COR-L47 (cell line): ENCODE measurements at regions not wholly inside any gene's neighbourhood (a gene's known extent, or its start where the extent isn't known, plus 50 kb on each side); places are given as distances from the start of the nearest gene placed in this dataset.
"Not testable (repeated sequence)": the region's sequence is repeated elsewhere in the genome, so short reads cannot be mapped to it uniquely, and the experiment has no call there.

Experiments used
- DNase-seq: peaks from one replicate; lab custom pipeline; 2025; lab: John Stamatoyannopoulos, UW

DNA sequence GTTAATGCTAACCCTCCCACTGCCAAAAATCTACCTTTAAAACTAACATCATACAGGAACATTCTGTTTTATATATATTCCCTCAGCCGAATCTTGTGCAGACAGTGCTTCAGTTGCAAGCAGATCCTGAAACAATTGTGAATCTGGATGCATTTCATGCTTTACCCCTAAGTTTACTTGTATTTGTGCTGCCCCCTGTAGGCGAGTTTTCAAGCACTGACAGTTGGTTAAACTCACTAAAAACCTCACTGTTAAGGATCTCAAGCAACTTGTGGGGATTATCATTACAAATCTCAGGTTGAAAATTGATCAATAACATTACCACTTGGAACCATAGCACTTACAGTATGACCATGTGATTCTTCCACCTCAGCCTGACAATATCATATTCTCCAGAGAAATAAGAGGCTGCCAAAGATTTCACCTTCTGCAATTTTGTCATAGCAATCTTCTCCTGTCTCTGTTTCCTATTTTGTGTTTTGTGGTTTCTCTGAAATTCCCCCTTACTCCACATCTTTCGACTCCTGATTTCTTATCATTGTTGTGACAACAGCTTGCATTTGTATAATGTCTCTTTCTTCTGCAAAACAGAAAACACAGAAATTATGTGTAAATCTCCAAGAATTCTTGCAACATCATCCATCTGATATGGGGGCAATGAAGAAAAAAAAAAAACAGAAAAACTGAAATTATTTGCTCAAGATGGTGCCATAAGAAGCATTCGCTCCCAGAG, 354.6 kb upstream of the SETBP1 start:
- peak; percentile 86 for DNase-seq

DNA sequence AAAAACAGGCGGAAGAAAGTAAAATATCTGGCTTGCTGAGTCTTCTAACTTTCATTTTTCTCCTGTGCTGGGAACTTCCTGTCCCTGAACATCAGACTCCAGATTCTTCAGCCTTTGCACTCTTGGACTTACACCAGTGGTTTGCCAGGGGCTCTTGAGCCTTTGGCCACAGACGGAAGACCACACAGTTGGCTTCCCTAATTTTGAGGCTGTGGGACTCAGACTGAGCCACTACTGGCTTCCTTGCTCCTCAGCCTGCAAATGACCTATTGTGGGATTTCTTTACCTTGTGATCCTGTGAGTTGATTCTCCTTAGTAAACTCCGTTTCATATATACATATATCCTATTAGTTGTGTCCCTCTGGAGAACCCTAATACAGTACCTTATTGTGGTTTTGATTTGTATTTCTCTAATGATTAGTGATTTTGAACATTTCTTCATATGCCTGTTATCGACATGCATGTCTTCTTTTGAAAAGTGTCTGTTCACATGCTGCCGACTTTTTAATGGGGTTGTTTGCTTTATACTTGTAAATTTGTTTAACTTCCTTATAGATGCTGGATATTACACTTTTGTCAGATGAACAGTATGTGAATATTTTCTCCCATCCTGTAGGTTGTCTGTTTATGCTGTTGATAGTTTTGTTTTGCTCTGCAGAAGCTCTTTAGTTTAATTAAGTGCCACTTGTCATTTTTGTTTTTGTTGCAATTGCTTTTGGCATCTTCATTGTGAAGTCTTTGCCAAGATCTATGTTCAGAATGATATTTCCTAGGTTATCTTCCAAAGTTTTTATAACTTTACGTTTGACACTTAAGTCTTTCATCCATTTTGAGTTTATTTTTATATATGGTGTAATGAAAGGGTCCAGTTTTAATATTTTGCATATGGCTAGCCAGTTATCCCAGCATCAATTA, 348.8 kb upstream of the SETBP1 start:
- DNase-seq, result no peak

DNA sequence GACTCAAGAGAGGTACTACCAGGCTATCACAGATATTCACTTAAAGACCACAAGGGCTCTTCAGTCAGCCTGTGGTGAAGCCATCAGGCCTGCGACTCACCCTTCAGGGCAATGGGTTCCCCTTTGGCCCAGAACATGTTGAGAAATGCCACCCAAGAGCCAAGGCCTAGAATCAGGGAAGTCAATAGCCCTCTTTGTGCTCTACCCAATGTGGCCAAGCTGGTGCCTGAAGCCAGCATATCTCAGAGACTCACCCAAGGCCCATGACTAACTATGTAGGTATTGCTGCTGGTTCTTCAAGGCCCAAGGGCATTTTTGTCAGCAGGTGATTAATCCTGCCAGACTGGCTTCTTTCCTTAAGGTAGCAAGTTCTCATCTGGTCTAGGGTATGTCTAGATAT, 338.9 kb upstream of the SETBP1 start:
- DNase-seq, result no peak

DNA sequence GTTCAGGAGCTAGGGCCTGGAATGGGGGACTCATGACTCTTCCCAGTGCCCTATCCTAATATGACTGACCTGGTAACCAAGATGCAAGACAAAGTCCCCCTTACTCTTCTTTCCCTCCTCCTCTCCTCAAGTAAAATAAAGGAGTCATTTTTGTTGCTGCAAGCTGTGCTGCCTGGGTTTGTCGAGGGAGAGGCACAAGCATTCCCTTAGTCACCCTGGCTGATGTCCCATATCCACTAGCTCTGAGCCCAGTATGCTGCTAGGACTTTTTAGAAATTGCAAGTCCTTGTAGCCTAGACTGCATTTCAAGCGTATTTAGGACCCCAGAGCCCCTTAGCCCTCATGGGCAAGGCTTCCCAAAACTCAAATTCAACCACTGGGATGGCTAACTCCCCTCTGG, 338.5 kb upstream of the SETBP1 start:
- DNase-seq, result no peak

DNA sequence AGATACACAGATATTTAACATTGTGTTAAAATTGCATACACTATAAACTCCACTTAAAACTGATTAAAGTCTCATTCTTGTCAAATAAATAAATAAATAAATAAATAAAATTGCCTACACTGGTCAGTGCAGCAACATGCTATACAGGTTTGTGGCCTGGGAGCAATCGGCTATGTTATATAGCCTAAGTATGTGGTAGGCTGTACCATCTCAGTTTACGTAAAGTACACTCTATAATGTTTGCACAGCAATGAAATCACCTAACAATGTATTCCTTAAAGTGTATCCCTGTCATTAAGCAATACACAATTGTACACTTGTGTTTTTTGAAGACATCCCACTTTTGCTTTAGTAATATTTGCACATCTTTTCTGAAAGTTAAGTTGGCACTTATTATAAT, 337.7 kb upstream of the SETBP1 start:
- no peak for DNase-seq

DNA sequence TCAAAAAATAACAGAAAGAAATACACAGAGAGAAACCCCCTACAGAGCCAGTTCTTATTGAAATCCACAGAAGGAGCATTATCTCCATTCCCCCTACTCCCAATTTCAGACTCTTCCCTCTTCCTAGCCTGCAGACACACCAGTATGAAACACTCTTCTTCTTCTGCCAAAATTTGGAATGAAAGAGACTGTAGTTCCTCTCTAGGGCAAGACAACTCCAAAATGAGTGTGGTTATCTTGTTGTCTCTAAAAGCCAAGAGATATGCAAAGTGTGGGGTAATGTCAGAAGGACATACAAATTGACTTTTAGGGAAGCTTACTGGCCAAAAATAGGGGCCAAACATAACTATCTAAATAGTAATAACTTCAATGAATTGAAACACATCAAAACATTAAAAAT, 337.1 kb upstream of the SETBP1 start:
- DNase-seq, result no peak

DNA sequence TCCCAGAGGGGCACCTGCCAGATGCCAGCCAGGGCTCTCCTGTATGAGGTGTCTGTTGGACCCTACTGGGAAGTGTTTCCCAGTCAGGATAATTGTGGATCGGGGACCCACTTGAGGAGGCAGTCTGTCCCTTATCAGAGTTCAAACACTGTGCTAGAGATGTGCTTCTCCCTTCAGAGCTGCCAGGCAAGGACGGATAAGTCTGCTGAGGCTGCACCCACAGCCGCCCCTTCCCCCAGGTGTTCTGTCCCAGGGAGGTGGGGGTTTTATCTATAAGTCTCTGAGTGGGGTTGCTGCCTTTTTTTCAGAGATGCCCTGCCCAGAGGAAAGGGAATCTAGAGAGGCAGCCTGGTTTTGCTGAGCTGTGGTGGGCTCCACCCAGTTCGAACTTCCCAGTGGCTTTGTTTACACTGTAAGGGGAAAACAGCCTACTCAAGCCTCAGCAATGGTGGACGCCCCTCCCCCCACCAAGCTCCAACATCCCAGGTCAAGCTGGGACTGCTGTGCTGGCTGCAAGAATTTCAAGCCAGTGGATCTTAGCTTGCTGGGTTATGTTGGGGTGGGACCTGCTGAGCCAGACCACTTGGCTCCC, 324.0 kb upstream of the SETBP1 start:
- no peak for DNase-seq

DNA sequence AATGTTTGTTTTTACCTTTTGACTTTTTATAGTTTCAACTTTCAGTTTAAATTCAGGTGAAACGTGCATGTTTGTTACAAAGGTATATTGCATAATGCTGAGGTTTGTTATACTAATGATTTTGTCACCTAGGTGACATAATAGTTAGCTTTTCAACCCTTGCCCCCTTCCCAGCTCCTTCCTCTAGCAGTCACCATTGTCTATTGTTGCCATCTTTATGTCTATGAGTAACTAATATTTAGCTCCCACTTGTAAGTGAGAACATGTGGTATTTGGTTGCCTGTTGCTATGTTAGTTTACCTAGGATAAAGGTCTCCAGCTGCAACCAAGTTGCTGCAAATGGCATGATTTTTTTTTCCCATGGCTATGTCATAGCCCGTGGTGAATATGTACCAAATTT, 322.3 kb upstream of the SETBP1 start:
- no peak for DNase-seq

DNA sequence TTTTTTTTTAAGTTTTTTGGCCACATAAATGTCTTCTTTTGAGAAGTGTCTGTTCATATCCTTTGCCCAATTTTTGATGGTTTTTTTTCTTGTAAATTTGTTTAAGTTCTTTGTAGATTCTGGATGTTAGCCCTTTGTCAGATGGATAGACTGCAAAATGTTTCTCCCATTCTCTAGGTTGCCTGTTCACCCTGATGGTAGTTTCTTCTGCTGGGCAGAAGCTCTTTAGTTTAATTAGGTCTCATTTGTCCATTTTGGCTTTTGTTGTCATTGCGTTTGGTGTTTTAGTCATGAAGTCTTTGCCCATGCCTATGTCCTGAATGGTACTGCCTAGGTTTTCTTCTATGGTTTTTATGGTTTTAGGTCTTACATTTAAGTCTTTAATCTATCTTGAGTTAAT, 320.9 kb upstream of the SETBP1 start:
- not testable (repeated sequence) for DNase-seq

DNA sequence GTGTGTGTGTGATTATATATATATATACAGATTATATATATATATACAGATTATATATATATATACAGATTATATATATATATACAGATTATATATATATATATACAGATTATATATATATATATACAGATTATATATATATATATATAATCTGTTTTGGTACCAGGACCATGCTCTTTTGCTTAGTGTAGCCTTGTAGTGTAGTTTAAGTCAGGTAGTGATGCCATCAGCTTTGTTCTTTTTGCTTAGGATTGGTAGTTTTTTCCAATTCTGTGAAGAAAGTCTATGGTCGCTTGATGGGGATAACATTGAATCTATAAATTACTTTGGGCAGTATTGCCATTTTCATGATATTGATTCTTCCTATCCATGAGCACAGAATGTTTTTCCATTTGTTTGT, 318.5 kb upstream of the SETBP1 start:
- not testable (repeated sequence) for DNase-seq

DNA sequence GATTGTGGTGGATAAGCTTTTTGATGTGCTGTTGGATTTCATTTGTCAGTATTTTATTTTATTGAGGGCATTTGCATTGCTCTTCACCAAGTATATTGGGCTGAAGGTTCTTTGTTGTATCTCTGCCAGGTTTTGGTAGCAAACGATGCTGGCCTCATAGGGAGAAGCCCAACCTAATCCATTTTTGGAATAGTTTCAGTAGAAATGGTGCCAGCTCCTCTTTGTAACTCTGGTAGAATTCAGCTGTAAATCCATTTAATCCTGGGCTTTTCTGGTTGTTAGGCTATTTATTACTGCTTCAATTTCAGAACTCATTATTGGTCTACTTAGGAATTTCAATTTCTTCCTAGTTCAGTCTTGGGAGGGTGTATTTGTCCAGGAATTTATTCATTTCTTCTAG, 309.8 kb upstream of the SETBP1 start:
- no peak for DNase-seq

DNA sequence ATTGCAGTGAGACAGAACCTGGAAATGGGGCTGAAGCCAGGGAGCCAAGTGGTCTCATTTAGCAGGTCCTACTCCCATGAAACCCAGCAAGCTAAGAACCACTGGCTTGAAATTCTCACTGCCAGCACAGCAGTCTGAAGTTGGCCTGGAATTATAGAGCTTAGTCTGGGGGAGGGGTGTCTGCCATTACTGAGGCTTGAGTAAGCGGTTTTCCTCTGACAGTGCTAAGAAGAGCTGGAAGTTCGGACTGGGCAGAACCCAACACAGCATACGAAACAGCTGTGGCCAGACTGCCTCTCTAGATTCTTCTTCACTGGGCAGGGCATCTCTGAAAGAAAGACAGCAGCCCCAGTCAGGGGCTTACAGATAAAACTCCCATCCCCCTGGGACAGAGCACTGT, 305.7 kb upstream of the SETBP1 start:
- no peak for DNase-seq

DNA sequence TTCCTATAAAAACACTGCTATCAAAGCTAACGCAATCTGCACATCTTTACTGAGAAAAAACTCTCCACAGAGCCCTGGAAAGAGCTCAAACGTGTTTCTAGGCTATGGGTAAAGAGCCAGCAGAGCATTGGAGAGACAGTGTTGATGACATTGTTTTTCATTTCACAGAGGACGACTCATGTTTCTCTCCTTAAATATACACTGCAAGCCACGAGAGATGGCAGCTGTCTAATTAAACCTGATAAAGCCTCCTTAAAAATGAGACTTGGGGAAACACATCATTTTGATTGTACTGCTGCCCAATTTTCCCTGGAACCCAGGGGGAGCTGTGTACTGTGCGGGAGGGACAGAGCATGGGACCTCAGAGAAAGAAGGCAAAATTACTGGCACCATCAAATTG, 294.3 kb upstream of the SETBP1 start:
- peak; percentile 25 for DNase-seq

DNA sequence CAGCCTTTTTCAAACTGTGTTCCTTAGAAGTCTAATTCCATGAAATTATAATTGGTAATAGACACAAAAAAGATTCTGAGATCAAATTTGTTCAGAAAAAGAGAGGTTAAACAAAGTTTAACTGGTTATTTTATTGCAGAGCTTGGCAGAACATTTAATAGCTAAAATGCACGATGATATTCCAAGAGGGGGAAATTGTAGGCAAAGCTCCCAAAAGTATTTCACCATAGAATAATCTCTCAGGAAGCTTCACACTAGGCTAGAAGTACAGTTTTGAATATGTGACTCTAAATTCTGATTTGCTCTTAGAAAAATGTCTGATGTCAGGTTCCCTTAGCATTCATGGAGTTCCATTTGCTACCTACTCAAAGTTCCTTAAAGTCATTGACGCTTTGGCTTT, 292.4 kb upstream of the SETBP1 start:
- no peak for DNase-seq

DNA sequence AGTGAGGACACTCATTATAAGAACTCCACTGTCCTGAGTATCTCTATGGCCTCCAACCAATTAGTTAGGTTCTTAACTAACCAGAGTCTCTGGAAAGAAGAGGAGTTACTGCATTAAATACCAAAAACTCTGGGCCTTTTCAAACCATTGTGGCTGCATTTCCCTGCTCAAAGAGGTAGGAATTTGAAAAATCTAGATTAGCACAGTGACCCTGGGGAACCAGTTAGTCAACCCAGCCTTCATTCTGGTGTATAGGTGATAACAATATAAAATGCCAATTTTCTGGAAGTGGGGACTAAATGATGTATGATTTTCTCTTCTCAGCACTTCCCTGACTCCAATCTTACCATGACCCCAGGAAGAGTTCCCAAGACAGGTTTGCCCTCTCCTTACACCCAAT, 287.8 kb upstream of the SETBP1 start:
- DNase-seq, result no peak

DNA sequence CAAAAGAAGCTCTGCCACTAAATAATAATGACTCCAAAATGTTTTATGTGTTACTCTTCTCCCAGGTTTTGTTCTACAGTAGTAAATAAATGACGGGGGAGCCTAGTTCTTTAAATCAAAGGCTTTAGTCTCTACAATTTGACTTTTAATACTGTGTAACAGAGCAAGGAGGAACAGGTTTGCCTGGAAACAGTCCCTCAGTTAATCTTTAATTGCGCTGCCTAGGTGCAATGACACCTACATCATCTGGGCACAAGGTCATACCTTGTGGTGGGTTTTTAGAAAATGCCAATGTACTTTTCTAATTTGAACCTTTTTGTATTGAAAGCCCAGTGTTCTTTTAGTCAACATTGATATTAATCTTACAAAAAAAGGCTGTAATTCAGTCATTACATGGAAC, 287.3 kb upstream of the SETBP1 start:
- no peak for DNase-seq

DNA sequence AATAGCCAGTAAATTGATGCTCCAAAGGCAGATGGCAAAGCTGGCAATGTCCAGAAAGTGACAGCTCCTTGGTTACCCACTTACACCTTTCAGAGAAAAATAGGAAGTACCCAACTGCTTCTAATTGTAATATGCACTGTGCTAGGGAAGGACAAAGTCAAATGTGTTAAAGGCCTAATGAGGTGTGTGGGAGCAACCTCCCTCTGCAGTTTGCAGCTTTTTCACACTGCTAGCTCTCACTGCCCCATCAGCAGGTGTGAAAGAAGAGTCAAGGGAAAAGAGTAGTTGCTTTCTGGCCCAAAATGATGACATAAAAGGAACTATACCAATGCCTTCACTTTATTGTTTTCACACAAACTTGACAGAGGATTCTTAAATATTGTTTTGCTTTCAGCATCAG, 284.1 kb upstream of the SETBP1 start:
- no peak for DNase-seq

DNA sequence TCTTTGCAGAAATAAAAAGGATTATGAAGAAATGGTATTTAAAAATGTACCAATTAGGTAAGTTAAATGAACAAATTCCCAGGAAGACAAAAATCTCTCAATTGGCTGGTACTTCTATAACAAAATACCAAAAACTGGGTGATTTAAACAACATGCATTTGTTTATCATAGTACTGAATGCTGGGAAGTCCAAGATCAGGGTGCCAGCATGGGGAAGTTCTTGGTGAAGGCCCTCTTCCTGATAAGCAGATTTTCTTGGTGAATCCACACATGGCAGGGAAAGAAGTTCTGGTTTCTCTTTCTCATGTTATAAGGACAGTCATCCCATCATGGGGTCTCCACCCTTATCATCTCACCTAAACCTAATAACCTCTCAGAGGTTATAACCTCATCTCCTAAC, 271.6 kb upstream of the SETBP1 start:
- no peak for DNase-seq

DNA sequence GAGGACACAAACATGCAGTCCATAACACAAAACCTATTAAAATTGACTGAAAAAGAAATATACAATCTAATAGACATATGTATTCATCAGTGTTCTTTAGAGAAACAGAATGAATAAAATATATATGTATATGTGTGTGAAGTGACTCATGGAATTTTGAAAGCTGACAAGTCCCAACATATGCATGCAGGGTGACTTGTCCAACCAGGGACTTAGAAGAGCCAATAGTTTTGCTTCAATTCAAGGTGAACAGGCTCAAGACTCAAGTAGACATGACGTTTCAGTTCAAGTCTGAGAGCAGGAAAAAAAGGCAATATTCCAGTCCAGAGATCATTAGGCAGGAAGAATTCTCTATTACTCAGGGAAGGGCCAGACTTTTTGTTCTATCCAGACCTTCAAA, 271.2 kb upstream of the SETBP1 start:
- no peak for DNase-seq

DNA sequence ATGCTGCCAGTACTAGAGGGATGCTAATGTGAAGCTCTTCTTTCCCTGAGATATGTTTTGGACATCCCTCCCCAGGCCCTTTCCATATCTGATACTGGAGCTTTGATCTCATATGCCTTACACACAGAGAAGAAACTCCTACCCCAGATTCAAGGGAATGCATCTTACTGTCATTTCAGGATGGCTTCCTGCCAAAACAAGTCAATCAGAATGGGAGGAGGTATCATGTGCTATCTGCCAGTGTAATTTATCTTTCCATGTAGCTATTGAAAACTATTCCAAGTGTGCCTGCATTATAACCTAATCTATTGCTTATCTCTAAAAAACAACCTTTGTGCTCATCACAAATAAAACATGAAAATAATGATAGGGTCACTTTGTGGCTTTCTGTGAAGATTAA, 269.9 kb upstream of the SETBP1 start:
- DNase-seq, result no peak

DNA sequence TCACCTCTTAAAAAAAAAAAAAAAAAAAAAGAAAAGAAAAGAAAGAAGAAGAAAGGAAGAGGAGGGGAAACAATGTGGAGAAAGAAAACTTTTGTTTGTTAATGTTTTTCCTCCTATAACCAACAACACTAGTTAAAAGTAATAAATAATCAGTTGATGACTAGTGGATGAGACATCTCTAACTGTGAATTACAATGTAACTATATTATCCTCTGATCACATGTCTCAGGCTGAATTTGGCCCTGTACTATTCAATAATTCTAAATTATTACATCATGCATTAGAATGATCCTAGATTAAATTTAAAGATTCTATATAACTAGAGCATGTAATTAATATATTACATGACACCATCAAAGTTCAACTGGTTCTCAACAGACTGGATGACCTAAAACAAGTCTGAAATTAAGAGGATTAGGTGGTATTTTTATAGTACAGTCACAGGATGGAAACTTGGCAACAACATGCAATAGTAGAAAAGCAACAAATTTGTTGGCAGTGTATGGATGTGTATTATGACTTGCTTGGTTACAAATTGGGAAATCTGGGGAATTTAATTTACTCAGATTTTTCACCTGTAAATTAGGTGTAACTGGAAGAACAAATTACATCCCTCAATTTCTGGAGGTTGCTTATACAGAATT, 269.3 kb upstream of the SETBP1 start:
- DNase-seq, result no peak

DNA sequence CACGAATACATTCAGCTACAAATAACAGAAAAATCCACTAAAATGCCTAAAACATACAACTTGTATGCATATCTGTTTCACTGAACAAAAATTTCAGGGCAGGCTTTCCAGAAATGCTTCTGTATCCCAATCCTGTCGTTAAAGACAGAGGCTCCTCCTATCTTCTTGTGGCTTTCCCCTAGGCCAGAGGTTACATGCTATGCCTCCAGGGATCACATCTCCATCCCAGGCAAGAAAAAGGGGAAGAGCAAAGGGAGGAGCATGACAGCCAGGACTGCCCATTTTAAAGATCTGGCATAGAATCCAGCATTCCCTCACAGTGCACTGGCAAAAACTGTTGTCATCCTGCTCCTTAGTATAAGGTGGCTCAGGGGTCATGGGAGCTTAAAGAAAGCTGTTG, 268.7 kb upstream of the SETBP1 start:
- DNase-seq, result no peak
